Endometrium (tissue), 2 donors: ENCODE measurements at regions not wholly inside any gene's neighbourhood (a gene's known extent, or its start where the extent isn't known, plus 50 kb on each side); places are given as distances from the start of the nearest gene placed in this dataset.

ENCODE experiments used
- FAIRE-seq: peaks from 2 replicates; lab custom pipeline; 2012; peaks lifted over from hg19 to GRCh38; lab: Jason Lieb, UNC
- donor health status: control.
- donor health status: control.

GRCh38 chr13:47119575-47120235 lies 222.9 kb upstream of the HTR2A start:
- no peak for FAIRE-seq

GRCh38 chr13:47117268-47117667 lies 220.4 kb upstream of the HTR2A start:
- no peak for FAIRE-seq

- FAIRE-seq: no peak
Measured at GRCh38 chr13:47114030-47114429, 217.2 kb upstream of the HTR2A start.

DNA sequence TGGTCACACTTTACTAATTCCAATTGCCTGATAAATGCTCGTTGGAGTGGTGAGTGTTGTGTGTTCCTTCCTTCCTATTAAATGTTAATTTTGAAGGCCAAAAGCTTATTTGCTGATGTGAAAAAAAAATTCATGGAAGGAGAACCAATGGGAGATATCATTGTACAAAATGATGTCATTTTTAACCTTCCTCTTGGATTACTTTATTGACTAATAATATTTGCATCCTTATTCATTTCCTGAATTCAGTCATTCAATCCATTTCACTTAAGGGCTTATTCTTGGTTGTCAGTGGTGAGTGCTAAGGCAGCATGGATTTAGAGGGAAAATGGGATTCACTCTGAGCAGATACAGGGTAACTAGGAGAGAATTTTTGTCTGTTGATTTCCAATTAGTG lies 216.0 kb upstream of the HTR2A start:
- no peak for FAIRE-seq

DNA sequence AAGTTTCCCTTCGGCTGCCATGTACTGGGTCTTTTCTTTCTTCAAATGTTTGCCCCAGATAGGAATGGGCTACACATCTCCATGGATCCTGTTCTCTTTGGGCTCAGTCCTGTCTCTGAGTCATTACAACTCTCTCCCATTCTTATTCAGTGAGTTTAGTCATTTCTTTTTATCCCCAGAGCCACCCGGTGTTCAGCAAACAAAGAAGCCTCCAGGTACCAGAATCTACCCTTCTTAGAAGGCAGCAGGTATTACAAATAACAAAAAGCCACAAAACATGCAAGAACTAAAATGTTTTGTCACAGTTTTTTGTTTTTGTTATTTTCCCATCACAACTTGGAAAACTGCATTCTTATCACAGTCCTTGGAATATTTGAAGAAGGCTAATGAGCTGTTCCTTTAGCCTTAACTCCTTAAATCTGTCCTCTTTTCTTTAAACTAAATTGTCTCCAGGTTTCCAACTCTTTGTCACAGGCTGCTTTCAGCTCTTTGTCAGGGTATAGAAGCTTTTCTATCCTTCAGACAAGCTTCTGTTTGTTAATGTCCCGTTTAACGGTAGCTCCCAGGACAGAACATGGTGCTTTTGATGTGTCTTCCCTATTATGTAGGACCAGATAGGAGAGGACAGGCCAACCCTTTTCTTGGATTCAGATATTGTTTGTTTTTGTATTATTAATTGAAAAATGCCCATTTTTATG lies 215.5 kb upstream of the HTR2A start:
- FAIRE-seq: no peak

DNA sequence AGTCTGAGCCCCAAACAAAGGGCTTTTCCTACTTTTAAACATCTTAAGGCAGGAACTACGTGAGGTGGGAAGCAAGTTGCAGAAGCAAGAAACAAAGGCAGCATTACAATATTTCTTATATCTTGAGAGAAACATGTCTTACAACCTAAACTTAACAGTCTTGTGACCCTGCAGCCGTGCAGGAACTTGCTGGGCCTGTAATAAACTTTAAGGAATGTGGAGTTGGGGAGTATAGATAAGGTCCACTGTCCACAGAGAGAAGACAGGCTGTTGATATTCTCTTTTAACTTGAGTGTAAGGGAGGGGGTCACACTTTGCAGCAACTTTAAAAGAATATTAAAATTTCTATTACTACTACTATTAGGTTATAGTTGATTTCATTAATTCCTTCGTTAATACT lies 214.6 kb upstream of the HTR2A start:
- no peak for FAIRE-seq

GRCh38 chr13:47110833-47111240 lies 214.0 kb upstream of the HTR2A start:
- no peak for FAIRE-seq

- FAIRE-seq: no peak
Measured at GRCh38 chr13:47110141-47110540, 213.3 kb upstream of the HTR2A start.

- FAIRE-seq: no peak
Measured at GRCh38 chr13:47109028-47109427, 212.2 kb upstream of the HTR2A start.

GRCh38 chr13:47100214-47100853 lies 203.5 kb upstream of the HTR2A start:
- FAIRE-seq: no peak

DNA sequence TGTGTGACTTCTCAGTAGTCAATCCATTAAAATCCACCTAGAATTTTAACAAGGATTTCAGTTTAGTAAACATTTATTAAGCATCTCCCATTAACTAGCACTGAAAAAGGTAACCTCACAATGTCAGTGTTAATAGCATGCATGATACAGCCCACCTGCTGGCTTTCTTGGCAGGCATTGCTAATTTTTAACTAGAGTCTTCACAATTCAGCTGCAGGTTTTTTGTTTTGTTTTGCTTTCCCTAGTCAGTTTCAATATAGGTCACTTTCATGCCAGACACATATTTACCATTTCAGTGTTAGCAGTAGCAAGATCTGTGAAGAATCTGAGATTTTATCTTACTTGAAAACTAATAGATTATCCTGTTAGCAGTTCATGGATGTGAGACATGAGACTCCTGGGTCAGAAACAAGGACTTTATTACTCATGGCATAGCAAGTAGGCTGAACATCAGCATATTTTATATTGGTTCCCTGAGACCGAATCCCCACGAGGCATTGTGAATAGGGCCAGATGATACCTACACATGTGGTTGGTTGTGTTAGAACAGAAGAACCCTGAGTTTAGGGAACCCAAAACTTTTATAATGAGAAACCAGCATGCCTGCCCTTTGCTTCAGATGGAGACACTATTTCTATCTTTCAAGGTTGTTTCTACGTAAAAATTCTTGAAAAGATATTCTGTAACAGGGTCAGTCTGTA lies 198.0 kb upstream of the HTR2A start:
- no peak for FAIRE-seq

GRCh38 chr13:47092202-47092601 lies 195.3 kb upstream of the HTR2A start:
- no peak for FAIRE-seq

DNA sequence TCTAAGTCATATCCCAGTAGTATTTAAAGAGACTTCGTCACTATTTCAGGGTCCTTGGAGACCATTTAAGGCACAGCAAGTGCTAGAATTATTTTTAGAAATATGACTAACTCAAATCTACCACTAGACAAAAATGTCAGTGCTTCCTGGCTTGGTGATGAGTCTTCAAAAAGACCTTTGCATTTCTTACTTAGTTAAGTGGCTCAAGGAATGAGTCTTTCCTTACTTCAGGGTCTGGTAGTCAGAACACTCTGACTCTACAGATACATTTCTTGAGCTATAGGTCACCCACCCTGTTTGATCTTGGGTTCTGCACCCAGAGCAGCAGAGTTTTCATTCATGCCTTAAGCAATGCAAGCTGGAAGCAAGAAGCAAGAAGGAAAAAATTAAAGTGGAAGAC lies 191.0 kb upstream of the HTR2A start:
- FAIRE-seq: no peak

GRCh38 chr13:47087241-47087640 lies 190.4 kb upstream of the HTR2A start:
- FAIRE-seq: no peak

- no peak for FAIRE-seq
Measured at GRCh38 chr13:47085346-47085745, 188.5 kb upstream of the HTR2A start.

DNA sequence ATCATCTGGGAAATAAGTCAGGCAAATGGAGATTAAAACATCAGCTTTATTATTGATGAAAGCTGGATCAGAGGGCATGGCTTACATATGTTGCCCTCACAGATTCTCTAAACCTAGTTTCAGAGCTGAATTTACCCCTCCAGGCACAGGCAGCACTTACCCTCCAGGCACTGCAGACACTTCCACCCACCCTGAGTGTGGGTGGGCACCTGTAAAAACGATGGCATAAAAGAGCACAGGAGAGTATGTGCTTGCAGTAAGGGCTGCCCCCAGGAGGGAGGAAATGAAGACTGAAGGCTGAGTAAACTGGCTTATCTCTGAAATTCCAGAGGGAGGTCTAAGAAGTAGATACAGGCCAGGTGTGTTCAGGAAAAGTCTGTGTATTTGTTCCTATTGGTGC lies 185.0 kb upstream of the HTR2A start:
- FAIRE-seq: no peak

DNA sequence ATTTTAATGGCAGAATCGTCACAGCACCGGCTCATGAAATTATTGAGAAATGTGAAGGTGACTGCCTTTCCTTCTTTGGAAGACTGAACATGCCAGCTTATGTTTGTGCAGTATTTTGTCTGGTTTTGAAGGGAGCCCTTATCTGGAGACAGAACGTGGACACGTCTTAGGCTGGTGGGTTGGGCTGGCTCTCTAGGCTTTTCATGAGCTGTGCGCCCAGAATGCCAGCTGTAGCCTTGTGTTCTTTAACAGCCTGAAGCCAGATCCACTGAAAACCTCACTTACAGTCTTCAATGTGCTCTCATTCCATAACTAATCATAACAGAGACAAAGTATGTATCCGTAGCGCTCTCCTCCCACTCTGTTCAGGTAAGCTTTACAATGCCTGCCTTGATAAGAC lies 184.4 kb upstream of the HTR2A start:
- FAIRE-seq: no peak

DNA sequence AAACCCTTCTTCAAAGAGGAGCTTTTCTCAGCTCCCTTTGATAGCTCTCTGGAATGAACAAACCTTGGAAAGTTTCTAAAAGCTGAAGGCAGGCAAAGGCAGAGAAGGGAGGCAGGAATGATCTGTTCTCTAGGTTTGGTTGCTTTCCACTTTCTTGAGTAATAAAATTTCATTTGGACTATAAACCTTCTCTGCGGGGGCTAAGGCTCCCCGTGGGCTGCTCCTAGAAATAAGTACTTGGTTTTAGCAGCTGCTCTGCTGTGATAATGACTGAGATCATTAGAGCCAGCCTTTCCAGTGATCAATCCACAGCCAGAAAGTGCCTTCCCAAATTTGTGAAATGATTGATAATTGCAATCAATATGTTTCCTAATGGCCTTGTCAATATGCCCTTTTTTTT lies 183.8 kb upstream of the HTR2A start:
- no peak for FAIRE-seq

DNA sequence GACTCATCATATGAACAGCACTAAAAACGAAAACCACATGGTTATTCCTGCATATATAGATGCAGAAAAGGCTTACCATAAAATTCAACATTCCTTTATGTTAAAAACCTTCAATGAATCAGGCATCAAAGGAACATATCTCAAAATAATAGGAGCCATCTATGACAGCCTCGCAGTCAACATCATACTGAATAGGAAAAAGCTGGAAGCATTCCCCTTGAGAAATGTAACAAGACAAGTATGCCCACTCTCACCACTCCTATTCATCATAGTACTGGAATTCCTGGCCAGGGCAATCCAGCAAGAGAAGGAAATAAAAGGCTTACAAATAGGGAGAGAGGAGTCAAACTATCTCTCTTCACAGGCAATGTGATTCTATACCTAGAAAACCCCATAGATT lies 179.6 kb upstream of the HTR2A start:
- FAIRE-seq: no peak

DNA sequence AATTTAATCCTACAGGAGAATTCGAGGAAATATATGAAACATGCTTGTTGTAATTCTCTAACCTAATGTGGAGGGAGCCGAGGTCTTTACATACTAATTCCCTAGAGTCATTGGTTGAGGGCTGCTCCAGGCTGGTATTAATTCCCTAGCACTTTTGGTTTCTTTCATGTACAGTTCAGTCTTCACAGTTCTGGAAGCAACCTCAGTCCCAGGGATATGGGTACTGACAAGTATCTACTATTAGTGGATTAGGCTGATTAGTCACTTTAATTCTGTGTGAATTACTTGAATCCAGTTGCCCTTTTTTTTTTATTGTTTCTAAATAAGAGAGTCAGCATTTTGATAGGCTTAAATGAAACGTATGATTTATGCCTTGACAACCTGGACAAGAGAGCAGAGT lies 172.3 kb upstream of the HTR2A start:
- FAIRE-seq: no peak

GRCh38 chr13:47067306-47067705 lies 170.5 kb upstream of the HTR2A start:
- no peak for FAIRE-seq

- FAIRE-seq: no peak
Measured at GRCh38 chr13:47066226-47066625, 169.4 kb upstream of the HTR2A start.

- FAIRE-seq: no peak
Measured at GRCh38 chr13:47064381-47064780, 167.5 kb upstream of the HTR2A start.
